ENCODE measurements at regions not wholly inside any gene's neighbourhood (a gene's known extent, or its start where the extent isn't known, plus 50 kb on each side); places are given as distances from the start of the nearest gene placed in this dataset.

DNA sequence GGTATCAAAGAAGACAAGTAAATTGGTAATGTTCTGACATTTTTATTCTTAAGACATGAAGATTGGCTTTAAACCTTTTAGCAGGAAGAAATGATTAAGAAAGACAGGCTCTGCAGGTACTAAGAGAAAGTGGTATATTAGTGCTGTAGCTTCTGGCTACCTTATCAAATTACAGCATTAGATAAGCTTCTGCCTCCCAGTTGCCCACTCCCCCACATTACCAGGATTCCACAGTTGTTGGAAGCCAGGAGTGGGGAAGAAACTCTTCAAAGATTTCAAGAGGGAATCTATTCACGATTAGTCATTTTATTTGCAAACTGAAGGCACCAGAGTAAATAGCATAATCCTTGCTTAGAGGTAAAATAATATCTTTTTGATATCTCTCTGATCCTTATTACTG is 274.9 kb downstream of the LMO4 start:
- in situ Hi-C loops (cut with HindIII; ENCODE audit: low sequenced_read_pairs), result no loop called here

- in situ Hi-C loops (cut with HindIII; ENCODE audit: low sequenced_read_pairs), result no loop called here
Measured at GRCh38 chr1:87612956-87613355, 284.3 kb downstream of the LMO4 start.

- in situ Hi-C loops (cut with HindIII; ENCODE audit: low sequenced_read_pairs), result loop anchor here (5.0 kb wide), 1 partner anchor 102 kb away; no protein-coding TSS in a partner anchor
Measured at GRCh38 chr1:87615491-87615890, 286.8 kb downstream of the LMO4 start.

- in situ Hi-C loops (cut with HindIII; ENCODE audit: low sequenced_read_pairs), result loop anchor here (5.0 kb wide), 1 partner anchor 101 kb away; no protein-coding TSS in a partner anchor
Measured at GRCh38 chr1:87615901-87616300, 287.2 kb downstream of the LMO4 start.

- in situ Hi-C loops (cut with HindIII; ENCODE audit: low sequenced_read_pairs), result no loop called here
Measured at GRCh38 chr1:87620807-87621206, 292.1 kb downstream of the LMO4 start.

DNA sequence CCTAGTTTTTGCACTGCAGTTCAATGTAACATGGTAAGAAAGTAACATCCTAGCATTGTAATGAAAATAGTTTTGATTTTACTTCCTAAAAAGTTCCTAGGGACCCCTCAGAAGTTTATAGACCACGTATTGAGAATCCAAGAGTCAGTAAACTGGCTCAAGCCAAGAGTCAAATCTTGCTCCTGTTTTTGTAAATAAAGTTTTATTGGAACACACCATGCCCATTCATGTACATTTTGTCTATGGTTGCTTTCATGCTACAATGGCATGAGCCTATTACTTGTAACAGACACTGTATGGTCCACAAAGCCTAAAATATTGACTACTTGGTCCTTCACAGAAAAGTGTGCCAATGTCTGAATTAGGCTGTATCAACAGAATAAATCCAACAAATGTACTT is 301.0 kb downstream of the LMO4 start:
- in situ Hi-C loops (cut with HindIII; ENCODE audit: low sequenced_read_pairs), result no loop called here

DNA sequence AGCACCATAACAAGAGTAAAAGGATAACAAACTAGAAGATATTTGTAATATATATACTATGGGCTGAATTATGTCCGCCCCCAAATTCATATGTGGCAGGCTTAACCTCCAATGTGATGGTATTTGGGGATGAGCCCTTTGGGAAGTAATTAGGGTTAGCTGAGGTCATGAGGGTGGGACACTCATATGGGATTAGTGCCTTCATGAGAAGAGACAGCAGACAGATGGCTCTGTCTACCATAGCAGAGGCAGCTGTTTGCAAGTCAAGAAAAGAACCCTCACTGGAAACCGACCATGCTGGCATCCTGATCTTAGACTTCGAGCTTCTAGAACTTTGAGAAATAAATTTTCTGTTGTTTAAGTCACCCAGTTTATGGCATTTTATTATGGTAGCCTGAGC is 303.6 kb downstream of the LMO4 start:
- in situ Hi-C loops (cut with HindIII; ENCODE audit: low sequenced_read_pairs), result no loop called here

DNA sequence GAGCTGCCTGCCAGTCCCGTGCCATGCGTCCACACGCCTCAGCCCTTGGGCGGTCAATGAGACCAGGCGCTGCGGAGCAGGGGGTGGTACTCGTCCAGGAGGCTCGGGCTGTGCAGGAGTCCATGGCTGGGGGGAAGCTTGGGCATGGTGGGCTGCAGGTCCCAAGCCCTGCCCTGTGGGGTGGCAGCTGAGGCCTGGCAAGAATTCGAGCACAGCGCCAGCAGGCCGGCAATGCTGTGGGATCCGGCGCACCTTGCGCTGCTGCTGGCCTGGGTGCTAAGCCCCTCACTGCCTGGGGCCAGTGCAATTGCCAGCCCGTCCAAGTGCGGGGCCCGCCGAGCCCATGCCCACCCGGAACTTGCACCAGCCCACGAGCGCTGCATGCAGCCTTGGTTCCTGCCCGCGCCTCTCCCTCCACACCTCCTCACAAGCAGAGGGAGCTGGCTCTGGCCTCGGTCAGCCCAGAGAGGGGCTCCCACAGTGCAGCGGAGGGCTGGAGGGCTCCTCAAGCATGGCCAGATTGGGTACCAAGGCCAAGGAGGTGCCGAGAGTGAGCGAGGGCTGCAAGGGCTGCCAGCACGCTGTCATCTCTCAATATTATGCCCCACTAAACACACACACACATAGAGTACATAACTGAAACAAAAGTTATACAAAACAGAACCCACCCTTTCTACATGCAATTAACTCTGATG is 307.7 kb downstream of the LMO4 start:
- in situ Hi-C loops (cut with HindIII; ENCODE audit: low sequenced_read_pairs), result no loop called here

GRCh38 chr1:87638636-87639035 is 310.0 kb downstream of the LMO4 start:
- in situ Hi-C loops (cut with HindIII; ENCODE audit: low sequenced_read_pairs), result no loop called here

DNA sequence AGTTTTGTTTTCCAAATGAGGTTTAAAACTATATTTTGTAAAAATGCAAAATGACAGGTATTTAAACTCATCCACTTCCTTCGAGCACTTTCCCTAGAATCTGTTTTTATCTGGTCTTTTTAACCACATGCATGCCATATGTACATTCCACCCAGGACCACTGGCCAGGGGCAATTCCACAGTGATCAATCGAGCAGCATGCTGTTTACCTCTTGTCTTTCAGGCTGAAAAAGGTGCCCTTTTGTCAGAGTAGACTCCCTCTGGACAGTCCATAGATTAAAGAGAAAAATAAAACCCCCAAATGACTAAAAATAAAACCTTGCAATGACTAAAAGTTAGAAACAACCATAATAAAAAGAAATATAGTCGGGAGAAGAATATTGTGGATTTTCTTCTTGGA is 313.3 kb downstream of the LMO4 start:
- in situ Hi-C loops (cut with HindIII; ENCODE audit: low sequenced_read_pairs), result no loop called here

DNA sequence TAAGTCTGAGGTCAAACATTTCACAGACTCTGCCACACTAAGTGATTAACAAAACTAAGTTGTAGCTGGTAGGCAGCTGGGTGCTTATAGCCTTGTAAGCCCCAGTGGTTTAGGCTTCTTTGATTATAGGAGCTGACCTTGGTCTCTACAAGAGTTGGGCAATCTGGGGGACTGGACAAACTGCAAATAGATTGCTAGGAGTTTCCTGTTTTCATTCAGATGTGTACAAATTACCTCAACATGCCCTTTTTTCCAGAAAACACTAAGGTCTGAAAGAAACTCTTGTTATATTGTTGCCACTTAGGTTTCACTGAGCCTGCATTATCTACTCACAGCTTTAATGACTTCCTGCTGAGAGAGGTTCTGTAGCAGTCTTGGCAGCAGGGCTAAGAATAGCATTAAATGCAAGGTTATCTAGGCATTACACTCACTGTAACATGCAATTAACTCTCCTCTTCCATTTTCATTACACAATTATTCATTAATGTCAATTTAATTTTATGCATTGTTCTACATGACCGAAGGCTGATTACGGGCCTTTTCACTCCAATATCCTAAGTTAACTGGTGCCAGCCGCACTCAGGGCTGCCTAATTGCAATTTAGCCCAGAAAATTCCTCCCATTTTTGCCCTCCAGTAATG is 314.0 kb downstream of the LMO4 start:
- in situ Hi-C loops (cut with HindIII; ENCODE audit: low sequenced_read_pairs), result no loop called here

DNA sequence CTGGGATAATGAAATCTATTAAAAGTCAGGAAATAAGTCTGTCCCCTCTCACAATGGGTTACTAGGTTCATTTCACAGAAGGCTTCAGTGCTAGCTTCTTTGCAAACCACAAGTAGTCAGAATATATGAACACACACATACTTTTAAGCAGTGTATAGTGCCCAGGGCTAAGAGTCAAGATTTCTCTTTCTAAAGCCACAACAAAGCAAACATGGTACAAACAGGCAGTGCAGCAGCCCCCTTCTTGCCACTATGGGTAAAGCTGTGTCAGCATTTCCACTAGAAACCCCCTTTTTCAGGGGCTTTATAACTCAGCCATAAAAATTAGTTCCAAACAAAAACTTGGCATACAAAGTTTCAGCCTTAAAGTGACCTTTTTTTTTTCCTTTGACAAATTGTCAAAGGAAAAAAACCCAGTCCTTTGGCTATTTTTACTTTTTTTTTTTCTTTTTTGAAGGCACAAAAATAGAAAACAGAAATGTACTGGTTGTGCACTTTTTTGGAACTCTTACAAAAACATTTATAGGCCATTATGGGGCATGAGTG is 315.4 kb downstream of the LMO4 start:
- in situ Hi-C loops (cut with HindIII; ENCODE audit: low sequenced_read_pairs), result no loop called here

DNA sequence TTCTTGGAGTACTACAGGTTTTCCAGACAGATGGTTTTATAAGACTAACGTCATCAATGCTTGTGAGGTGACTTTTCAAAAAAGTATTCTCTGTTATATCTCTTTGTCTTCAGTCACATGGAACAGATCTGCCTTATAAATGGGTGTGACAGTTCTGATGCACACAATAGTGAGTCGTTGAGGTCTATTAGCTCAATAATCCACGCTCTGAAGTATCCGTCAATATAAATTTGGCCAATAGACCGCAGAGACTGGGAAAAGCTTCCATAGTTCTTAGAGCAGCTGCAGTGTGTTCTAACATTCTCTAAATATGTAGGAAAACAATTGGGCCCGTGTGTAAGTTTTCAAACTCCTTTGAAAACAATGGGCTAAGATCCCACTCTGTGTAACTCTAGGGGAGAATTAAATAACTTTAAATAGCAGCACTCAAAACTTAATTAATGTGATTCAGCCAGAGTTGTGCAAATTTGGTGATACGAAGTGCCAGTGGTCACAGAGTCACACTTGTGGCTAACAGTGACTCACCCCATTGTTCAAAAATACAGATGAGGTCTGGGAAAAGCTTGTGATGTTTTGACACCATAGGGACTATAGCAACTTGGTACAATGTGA is 316.0 kb downstream of the LMO4 start:
- in situ Hi-C loops (cut with HindIII; ENCODE audit: low sequenced_read_pairs), result no loop called here

DNA sequence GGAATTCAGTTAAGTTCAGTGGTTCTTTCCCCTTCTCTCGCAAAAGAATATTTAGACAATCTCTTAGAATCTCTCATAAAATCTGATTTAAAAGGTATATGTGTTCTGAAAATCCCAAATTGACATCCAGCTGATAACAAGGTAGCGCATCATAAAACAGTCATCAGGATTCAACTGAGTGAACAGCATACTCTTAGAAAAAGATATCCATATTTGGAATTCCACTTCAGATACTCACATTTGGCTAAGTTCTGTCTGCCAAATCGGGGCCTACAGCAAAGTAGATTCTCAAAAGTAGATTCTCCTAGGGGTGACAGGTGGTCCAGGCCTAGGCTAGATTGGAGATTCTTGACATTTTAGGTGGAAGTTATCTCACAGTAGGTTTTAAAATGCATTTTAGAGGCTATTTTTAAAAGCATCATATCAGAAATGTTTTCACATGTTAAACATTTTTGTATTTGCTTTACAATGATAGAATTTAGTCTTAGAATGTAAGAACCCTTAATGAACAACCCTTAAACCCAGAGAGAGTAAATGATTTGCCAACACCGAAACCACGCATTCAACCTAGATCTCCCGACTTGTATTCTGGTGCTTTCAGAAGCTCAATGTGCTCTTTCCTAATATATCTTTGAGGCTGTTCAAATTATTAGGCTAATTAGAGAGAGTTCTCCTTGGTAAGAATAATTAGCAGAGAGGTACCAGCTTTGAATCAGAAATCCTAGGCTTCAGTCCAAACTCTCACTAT is 318.9 kb downstream of the LMO4 start:
- in situ Hi-C loops (cut with HindIII; ENCODE audit: low sequenced_read_pairs), result no loop called here

- in situ Hi-C loops (cut with HindIII; ENCODE audit: low sequenced_read_pairs), result no loop called here
Measured at GRCh38 chr1:87648323-87649119, 319.8 kb downstream of the LMO4 start.

DNA sequence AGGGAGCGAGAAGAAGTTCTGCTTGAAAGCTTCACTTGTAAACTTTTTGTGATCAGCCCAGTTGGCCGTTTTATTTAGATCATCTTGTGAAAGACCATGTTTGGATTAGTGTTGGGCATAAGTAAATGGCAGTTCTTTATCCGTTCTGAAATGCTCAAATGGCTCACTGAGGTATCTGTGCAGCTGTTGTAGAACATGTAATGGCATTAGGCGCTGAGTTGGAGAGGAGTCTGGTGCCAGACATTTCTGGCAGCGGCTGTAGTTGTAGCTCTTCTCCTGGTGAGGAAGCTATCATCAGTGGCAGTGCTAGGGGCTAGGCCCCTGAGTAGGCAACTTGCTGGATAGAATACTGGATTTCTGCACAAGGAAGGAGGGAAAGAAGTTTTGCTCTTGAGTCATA is 321.6 kb downstream of the LMO4 start:
- in situ Hi-C loops (cut with HindIII; ENCODE audit: low sequenced_read_pairs), result loop anchor here (5.0 kb wide), 2 partner anchors 57 to 63 kb away; no protein-coding TSS in a partner anchor

- in situ Hi-C loops (cut with HindIII; ENCODE audit: low sequenced_read_pairs), result loop anchor here (5.0 kb wide), 2 partner anchors 55 to 65 kb away; no protein-coding TSS in a partner anchor
Measured at GRCh38 chr1:87652176-87652575, 323.5 kb downstream of the LMO4 start.

DNA sequence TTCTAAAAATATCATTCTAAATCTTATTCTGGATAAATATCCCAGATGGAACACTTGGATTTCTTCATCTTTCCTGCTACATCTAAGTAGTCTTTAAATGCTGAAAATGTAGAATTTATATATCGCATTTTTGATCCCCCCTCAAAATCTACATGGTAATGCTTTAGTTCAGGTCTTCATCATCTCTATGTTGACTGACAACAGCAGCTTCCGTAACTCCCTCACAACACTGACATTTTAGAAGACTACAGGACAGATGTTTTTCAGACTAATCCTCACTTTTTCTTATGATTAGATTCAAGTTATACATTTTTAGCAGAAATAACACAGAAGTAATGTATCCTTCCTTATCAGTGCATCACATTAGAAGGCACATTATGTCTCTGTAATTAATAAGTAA is 336.5 kb downstream of the LMO4 start:
- in situ Hi-C loops (cut with HindIII; ENCODE audit: low sequenced_read_pairs), result no loop called here

GRCh38 chr1:87666681-87667080 is 338.0 kb downstream of the LMO4 start:
- in situ Hi-C loops (cut with HindIII; ENCODE audit: low sequenced_read_pairs), result no loop called here

DNA sequence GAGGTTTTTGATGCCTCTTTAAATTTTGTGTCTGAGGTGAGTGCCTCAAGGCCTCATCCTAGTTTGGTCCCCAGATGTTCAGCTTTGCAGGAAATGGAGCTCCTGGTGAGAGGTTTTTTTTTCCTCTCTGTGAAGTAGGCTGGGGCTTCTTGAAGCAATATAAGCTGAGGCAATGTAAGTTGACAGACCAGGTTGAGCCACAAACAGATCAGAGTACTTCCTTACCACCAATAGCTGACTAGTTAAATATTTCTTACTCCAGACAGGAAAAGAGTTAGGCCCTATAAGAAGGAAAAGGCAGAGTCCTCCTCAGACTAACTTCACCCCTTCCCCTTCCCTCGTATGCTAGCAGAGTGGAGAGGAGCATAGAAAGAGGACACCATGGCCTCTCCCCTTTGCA is 341.0 kb downstream of the LMO4 start:
- in situ Hi-C loops (cut with HindIII; ENCODE audit: low sequenced_read_pairs), result no loop called here

Data from endothelial cell of hepatic sinusoid (primary cell).